Retinal pigment epithelial cell (primary cell): ENCODE measurements at regions not wholly inside any gene's neighbourhood (a gene's known extent, or its start where the extent isn't known, plus 50 kb on each side); places are given as distances from the start of the nearest gene placed in this dataset.

ENCODE experiments used
- DNase-seq: peaks from one replicate; pipeline ENCODE4 v3.0.0-alpha.2; 2010; ENCODE audit warnings: low read depth
- H3K4me3 ChIP-seq: 2 replicates; pipeline ENCODE4 v1.5.1; 2011; ENCODE audit warnings: mild to moderate bottlenecking, low read length, control low read depth, moderate library complexity
- TF ChIP-seq, protein P1 (sequence below): conservative IDR thresholded peaks from 2 replicates; pipeline ENCODE4 v1.5.1; 2011; ENCODE audit warnings: low read depth, low read length, control low read depth, inconsistent platforms

- H3K4me3 ChIP-seq: no peak overlapping the region
- peak; percentile 85 for DNase-seq
- TF ChIP-seq, protein P1, sequence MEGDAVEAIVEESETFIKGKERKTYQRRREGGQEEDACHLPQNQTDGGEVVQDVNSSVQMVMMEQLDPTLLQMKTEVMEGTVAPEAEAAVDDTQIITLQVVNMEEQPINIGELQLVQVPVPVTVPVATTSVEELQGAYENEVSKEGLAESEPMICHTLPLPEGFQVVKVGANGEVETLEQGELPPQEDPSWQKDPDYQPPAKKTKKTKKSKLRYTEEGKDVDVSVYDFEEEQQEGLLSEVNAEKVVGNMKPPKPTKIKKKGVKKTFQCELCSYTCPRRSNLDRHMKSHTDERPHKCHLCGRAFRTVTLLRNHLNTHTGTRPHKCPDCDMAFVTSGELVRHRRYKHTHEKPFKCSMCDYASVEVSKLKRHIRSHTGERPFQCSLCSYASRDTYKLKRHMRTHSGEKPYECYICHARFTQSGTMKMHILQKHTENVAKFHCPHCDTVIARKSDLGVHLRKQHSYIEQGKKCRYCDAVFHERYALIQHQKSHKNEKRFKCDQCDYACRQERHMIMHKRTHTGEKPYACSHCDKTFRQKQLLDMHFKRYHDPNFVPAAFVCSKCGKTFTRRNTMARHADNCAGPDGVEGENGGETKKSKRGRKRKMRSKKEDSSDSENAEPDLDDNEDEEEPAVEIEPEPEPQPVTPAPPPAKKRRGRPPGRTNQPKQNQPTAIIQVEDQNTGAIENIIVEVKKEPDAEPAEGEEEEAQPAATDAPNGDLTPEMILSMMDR: no peak
Measured at GRCh38 chr12:124236625-124237031, 58.3 kb upstream of the RFLNA start.

DNA sequence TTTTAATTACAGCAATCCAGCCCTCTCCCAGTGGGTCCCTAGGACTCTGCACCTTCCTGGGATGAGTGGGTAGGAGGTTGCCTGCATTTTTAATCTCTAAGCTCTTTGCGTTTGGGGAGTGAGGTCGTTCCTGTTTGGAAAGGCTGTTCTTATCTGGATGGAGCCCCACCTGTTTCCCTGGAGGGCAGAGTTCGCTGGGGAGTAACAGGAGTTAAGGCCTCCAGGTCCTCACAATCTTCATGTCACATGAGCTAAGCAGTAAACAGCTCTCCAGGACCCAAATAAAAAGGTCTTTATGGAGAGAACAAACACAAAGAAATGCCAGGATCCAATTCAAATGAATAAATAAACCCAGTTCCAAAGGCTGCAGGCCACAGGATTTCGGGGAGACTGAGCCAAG lies 56.0 kb upstream of the RFLNA start:
- H3K4me3 ChIP-seq: no peak overlapping the region
- DNase-seq: no peak
- TF ChIP-seq, protein P1: no peak

- H3K4me3 ChIP-seq: no peak overlapping the region
- no peak for DNase-seq
- TF ChIP-seq, protein P1: no peak
Measured at GRCh38 chr12:124240493-124240892, 54.4 kb upstream of the RFLNA start.

DNA sequence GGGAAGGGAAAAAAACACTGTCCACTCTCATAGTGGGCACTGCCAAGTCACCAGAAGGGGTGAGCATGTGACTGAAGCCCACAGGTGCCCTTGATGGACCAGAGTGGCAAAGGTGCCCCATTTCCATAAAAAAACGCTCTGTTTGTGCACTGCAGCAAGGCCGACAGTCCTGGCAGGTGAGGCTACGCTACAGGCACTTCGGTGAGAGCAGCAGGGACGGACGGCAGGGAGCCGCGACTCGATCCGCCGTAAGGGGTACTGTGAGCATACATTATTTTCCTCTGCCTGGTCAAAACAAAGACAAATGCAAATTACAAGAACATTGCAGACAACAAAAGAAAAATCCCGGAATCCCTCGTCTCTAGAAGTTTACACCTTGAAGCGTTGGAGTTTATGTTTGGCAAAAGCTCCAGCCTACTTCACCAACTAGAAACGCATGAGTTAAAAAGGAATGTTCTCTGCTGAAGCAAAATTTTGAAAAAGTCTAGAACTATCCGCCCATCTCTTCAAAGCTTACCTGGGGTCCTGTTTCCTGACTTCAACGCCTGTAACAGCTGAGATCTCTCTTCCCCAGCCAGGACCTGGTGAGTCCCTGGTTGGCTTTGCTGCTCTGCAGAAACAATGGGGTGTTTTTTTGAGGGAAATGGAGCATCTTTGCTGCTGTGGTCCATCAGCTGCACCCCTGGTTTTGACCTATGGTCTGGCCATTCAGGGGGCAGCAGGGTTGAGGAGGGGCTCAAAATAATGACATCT lies 52.9 kb upstream of the RFLNA start:
- TF ChIP-seq, protein P1: no peak
- no peak for DNase-seq
- H3K4me3 ChIP-seq: no peak overlapping the region

DNA sequence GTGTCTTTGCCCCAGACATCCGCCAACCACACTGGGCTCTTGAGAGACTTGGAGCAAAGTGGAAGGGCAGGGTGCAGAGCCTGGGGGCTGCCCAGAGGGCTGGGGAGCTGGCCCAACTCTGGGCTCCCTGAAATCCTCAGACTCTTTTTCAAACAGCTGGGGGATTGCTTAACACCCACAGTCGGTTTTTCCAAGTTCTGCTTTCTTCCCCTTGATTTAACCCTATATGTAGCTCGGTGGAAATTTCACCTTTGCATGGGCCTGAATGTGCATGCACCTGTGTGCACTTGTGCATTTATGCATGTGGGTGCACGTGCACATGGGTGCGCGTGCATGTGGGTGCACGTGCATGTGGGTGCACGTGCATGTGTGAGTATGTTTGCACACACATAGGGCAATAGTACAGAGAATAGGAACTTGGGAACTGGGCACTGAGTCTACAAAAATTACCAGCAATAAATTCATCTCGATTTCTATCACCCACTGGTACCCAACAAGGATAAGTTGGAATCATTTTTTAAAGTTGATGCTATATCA lies 52.3 kb upstream of the RFLNA start:
- H3K4me3 ChIP-seq: no peak overlapping the region
- DNase-seq: no peak
- TF ChIP-seq, protein P1: no peak

DNA sequence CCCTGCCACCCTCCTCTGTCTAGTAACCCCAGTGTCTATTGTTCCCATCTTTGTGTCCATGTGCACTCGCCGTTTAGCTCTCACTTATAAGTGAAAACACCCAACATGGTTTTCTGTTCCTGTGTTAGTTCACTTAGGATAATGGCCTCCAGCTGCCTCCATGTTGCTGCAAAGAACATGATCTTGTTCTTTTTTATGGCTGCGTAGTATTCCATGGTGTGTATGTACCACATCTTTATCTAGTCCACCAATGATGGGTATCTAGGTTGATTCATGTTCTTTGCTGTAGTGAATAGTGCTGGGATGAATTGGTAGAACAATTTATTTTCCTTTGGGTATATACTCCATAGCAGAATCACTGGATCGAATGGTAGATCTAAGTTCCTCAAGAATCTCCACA lies 51.0 kb upstream of the RFLNA start:
- H3K4me3 ChIP-seq: no peak overlapping the region
- no peak for DNase-seq
- TF ChIP-seq, protein P1: no peak
